HG02981 (cell line): ENCODE measurements at regions not wholly inside any gene's neighbourhood (a gene's known extent, or its start where the extent isn't known, plus 50 kb on each side); places are given as distances from the start of the nearest gene placed in this dataset.

Experiments
- ATAC-seq: cut with Tn5 transposase; IDR thresholded peaks from one replicate; pipeline ENCODE4 v1.9.1; 2021; ENCODE audit warnings: mild to moderate bottlenecking, moderate library complexity; ENCODE audit not compliant: unreplicated experiment

DNA sequence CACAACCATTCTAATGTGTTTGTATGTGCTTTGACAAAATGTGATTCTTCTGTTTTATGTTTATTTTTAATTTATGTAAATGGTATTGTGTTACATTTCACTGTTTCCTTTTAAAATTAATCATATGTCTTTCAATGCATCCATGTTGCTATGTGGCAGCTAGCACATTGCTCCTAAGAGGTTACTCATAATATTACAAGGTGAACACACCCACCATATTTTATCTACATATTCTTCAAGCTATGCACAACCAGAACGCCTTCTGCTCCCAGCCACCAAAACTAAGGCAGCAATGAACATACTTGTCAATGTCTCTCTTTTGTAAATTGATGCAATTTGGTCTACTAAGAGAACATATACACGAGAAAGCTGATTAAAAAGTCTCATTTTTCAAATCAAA is 160.6 kb upstream of the OSR1 start:
- no peak for ATAC-seq

DNA sequence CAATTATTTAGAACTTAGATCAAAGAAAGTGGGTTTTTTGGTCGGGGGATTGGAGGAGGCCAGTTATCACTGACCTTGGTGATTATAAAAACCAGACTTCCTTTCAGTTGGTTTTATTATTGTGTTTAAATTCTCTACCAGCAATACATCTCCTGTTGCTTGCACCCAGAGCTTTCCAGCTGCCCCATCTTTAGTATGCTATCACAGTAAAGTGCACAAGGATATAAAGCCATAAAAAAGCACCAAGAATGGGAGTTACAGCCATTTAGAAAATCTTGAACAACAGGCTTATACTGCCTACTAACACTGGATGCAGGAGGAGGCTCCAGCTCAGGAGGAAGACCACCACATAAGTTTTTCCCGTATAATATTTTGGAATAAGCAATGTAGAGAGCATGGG is 148.7 kb upstream of the OSR1 start:
- ATAC-seq: no peak

GRCh38 chr2:19505199-19506136 is 147.0 kb upstream of the OSR1 start:
- no peak for ATAC-seq

DNA sequence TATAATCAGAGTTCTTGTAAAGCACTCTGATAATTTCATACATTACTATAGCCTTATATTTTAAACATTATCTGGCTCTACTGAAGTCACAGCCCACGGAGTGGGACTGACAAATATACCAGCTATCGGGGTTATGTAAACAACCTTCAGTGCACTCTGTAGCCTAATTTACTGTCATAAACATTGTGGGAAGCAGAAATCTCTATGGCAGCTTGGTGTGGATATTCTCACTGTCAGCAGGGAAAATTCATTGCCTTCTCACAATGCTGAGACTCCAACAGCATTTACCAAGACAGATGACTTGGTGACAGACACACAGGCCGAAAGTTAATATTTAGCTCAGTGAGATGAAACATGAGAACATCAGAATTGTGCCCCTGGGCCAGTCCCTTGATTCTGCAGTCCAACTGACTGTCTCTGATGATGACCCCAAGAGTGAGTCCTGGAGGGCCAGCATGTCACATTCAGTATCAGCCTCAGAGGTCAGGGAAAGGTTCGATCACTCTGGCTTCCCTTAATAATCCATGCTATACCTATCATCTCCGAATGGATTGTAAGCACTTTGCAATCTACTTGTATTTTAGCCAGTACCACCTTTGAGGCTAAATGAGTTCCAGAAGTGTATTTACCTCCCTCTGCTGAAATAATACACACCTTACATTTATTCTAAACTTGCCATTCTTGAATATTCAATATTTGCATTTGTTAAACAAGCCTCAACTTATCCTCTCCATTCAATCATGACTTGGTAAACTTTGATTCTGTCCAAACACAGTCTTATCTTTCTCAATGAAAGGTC is 146.2 kb upstream of the OSR1 start:
- ATAC-seq: no peak

GRCh38 chr2:19503915-19504314 is 145.5 kb upstream of the OSR1 start:
- no peak for ATAC-seq

DNA sequence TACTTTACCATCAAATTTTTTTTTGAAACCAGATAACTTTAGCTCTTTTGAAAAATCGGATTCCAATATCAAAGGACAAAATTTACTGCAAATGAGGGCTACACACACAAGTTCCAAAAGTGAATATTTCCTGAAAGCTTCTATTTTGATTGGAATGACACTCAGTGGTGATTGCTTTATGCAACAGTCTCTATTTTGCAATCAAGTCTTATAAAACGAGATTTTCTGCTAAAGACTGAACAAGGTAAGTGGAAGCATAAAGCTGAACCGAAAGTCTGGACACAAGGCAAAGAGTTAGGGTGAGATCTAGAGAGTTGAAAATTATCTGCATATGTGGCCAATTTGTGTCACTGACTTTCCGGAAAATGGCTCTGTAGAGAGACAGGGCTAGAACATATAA is 145.0 kb upstream of the OSR1 start:
- ATAC-seq: no peak

GRCh38 chr2:19500126-19500525 is 141.7 kb upstream of the OSR1 start:
- ATAC-seq: no peak

DNA sequence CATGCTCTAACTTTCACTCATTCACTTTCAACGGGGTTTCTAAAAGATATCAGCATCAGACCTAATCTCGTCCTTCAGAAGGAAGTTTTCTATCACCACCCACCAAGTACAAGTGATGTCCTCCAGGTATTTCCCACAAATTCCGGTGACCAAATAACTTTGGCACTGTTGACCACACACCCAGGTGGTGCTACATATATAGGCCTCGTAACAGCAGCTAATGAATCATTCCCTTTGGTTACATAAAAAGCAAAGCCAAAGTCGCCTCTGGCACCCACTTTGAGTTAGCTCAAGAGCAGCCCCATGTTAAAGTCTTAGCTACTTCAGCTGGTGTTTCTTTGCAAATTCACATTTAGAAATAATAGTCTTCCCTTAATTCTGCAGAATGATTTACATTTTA is 138.2 kb upstream of the OSR1 start:
- ATAC-seq: no peak

DNA sequence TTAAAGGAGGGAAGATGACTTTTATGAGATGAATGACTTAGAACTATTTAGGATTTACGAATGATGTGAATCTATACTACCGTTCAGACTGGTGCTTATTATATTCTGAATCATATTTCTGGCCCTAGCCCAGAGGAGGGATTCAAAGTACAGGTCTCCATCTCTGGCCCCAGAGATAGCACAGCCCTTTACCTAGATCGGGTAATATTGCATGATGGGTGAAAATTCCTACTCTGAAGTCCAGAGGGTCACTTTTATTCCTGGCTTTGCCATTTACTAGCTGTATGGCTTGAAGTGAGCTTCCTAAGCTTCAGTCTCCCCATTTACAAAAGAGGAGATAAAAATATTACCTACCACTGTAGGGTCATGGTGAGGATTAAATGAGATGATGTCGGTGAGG is 135.8 kb upstream of the OSR1 start:
- no peak for ATAC-seq

GRCh38 chr2:19491796-19492195 is 133.4 kb upstream of the OSR1 start:
- ATAC-seq: no peak

DNA sequence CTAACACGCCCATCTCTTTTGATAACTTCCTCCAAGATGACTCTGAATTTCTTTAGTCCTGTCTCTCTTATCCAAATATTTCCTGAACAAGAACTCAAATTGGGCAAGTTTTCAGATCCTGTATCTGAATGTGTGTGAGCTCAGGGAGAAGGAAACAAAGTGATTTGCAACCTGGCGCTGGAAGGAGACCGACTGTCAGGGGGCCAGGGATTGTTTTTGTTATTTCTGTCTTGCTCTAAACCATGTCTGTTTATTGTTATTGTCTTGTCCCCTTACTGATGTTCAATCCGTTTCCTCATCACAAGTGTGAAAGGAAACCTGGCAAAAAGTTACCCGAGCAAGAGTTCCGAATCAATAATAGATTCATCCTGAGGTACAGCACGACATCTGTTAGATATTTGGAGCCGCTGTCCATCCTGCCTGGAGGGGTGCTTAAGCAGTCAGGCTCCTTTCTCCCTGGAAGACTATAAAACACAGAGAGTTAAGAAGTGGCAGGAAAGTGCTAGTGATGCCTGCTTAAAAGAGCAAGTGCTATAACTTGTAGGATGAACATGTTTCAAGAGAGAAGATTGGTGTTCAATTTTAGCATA is 132.5 kb upstream of the OSR1 start:
- ATAC-seq: no peak

GRCh38 chr2:19488009-19488691 is 129.7 kb upstream of the OSR1 start:
- peak; percentile 97 for ATAC-seq

- ATAC-seq: peak; percentile 49
These were observed 126.3 kb upstream of the OSR1 start for GRCh38 chr2:19484736-19485135.

GRCh38 chr2:19480673-19481072 is 122.2 kb upstream of the OSR1 start:
- no peak for ATAC-seq

DNA sequence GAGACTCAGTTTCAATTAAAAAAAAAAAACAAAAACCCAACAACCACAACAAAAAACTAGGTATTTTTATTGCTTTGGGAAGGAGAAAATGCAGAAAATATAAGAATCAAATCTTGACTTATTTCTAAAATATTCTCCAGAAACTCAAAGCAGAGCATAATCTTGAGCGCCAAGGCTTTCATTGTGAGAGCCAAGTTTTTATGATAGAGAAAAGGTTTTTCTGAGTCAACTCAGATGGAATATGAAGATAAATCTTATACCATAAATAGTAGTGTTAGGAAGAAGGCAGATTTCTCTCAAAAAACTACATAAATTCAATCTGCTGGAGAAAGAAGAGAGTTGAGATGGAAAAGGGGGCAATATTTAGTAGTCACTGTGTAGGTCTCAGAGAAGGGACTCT is 121.2 kb upstream of the OSR1 start:
- no peak for ATAC-seq

- no peak for ATAC-seq
These were observed 120.0 kb upstream of the OSR1 start for GRCh38 chr2:19478409-19478808.

DNA sequence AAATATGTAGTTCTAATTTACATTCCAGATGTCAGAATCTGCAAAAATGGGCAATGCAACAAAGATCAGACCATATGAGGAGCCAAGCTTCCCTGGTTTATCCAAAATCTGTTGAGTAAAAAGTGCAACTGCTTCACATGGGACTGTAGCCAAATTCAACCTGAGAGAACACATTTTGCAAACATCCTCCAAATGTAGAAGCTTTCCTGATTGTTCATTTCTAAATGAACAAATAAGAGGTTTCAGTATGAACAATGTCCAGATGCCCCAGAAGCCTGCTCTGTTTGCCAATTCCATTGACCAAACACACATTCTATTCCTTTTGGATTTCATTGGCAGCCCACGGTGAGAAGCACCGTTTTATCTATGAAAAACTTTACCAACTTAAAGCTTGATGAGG is 117.9 kb upstream of the OSR1 start:
- no peak for ATAC-seq

DNA sequence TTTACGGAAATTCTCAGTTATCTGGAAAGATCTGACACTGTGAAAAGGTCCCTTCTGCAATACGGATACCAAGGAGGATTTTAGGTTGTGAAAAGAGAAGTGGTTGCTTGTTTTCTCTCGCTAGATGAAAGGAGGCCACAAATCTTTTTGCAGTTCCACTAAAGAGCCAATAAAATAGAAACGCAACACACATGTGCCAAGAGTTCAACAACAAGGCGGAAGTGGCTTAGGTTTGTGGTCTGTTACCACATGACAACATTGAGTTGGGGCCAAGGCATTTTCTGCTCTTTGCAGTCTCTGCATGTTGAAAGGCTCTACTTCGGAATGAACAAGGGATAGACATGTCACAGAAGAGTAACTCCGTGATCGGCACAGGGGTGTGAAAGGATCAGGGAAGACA is 115.7 kb upstream of the OSR1 start:
- ATAC-seq: peak; percentile 98

DNA sequence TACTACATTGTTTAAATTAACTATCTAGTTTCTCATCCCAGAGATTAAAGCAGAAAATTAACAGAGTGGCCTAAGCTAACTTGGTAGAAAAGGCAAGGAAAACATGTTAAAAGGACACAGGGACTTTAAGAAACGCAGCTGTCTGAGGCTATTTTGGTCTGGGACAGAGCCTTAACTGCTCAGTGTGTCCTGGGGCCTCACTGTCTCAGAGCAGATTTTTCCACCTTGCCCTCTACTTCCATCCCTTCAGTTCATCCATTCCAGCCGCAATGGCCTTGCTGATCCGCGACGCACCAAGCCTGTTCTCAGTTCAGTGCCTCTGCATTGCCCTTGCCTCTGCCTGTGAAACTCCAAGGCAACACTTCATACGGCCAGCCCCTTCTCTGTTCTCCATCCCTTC is 114.9 kb upstream of the OSR1 start:
- ATAC-seq: no peak

GRCh38 chr2:19472391-19472978 is 114.1 kb upstream of the OSR1 start:
- no peak for ATAC-seq

DNA sequence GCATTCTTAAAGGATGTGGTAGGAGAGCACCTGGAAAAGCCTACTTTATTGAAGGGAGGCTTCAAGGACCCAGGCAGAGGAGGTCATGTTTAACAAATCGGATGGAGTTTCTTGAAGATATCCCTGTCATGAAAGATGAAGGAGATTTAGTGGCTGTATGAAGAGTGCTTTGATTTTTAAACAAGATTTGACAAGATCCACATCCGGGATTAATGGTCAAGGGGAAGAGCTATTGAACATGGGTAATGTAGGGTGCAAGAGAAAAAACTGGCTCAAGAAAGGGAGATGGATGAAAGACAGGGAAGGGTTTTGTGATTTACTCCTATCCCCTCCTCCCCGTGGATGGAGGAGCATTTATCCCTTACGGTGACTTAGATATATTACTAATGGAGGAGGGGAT is 113.1 kb upstream of the OSR1 start:
- ATAC-seq: no peak
